C4-2B (cell line): ENCODE measurements at regions not wholly inside any gene's neighbourhood (a gene's known extent, or its start where the extent isn't known, plus 50 kb on each side); places are given as distances from the start of the nearest gene placed in this dataset.

Source experiments
- H3K27ac ChIP-seq: fragments of 450-650 bp; 2 replicates; pipeline ENCODE4 v1.5.1; 2017
- CTCF ChIP-seq: fragments of 450-650 bp; conservative IDR thresholded peaks from 2 replicates; pipeline ENCODE4 v1.5.1; 2017; ENCODE audit warnings: mild to moderate bottlenecking
- ZFX ChIP-seq: fragments of 450-650 bp; IDR thresholded peaks from 2 replicates; pipeline ENCODE4 v1.6.1; 2017

GRCh38 chr2:145136702-145137101 is 616.8 kb upstream of the ZEB2 start:
- no peak overlapping the region for H3K27ac ChIP-seq
- no peak for TF ChIP-seq CTCF
- TF ChIP-seq ZFX, result no peak

- TF ChIP-seq CTCF (no peak), ZFX (no peak)
- H3K27ac ChIP-seq, result no peak overlapping the region
Observed at GRCh38 chr2:145126146-145126545, 606.2 kb upstream of the ZEB2 start.

- TF ChIP-seq CTCF (no peak), ZFX (no peak)
- H3K27ac ChIP-seq, result no peak overlapping the region
Observed at GRCh38 chr2:145124085-145124484, 604.2 kb upstream of the ZEB2 start.

- H3K27ac ChIP-seq, result no peak overlapping the region
- TF ChIP-seq ZFX (no peak), CTCF (no peak)
Observed at GRCh38 chr2:145123606-145124005, 603.7 kb upstream of the ZEB2 start.

- no peak overlapping the region for H3K27ac ChIP-seq
- no peak for TF ChIP-seq CTCF
- TF ChIP-seq ZFX, result no peak
Observed at GRCh38 chr2:145119225-145119624, 599.3 kb upstream of the ZEB2 start.

GRCh38 chr2:145116834-145117725 is 597.2 kb upstream of the ZEB2 start:
- TF ChIP-seq CTCF (no peak), ZFX (no peak)
- no peak overlapping the region for H3K27ac ChIP-seq

- no peak for TF ChIP-seq CTCF
- no peak overlapping the region for H3K27ac ChIP-seq
Observed at GRCh38 chr2:145116056-145116455, 596.1 kb upstream of the ZEB2 start.
